Activated naive CD8-positive, alpha-beta T cell (primary cell): ENCODE measurements at regions not wholly inside any gene's neighbourhood (a gene's known extent, or its start where the extent isn't known, plus 50 kb on each side); places are given as distances from the start of the nearest gene placed in this dataset.

ENCODE experiments used
- H3K27ac Mint-ChIP-seq: one replicate; pipeline ENCODE4 v1.8.0; 2021; ENCODE audit warnings: mixed read lengths
- H3K27me3 Mint-ChIP-seq: one replicate; pipeline ENCODE4 v1.8.0; 2021; ENCODE audit warnings: mixed read lengths
- H3K36me3 Mint-ChIP-seq: one replicate; pipeline ENCODE4 v1.8.0; 2021; ENCODE audit warnings: mixed read lengths
- H3K4me1 Mint-ChIP-seq: one replicate; pipeline ENCODE4 v1.8.0; 2021; ENCODE audit warnings: low read depth, mixed read lengths
- H3K4me3 Mint-ChIP-seq: one replicate; pipeline ENCODE4 v1.8.0; 2021; ENCODE audit warnings: mild to moderate bottlenecking, mixed read lengths
- H3K9me3 Mint-ChIP-seq: one replicate; pipeline ENCODE4 v1.8.0; 2021; ENCODE audit warnings: low read depth, mixed read lengths

DNA sequence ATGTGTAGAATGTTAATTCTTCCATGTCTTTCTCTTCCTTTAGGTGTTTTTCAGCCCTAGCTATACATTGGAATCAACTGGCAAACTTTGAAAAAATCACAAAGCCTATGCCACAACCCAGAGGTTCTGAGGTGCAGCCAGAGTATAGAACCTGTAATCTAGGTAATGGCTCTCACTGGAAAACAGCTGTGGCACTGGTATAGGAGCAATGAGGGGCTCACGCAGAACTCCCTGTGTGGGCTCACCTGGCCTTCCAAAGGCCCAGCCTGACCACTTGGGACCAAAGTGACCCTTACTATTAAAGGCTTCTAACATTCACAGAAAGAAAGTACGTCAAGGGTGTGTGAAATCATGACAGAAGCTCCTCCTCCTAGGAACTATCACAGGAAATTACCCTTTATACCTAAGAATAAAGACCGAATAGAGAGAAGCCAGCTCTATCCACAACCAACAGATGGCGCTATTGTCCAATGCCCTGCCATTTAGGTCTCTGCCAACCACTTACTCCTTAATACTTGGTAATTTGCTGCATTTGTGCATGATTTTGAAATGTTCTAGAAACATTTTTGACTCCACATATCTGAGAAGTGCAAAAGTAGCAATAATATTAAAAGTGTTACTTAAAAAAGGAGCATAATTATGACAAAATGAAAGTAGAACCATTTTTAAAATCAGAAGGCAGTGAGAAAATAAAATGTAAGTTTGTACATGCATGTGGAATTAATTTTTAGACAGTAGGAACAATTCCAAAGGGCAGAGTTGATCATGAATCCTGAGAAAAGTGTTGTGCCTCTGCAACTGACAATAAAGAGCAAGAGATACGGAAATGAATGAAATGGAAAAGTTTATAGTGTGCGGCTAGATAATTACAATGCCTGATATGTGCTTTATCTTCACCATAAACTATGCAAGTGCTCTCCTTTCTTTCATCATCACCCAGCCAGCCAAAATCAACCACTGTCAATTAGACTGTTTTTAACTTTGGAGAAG is 93.1 kb upstream of the HAO2 start:
- H3K9me3 Mint-ChIP-seq: no peaks in the 10 kb centered on the region
- H3K4me3 Mint-ChIP-seq: no peak overlapping the region
- no peaks in the 10 kb centered on the region for H3K27me3 Mint-ChIP-seq
- H3K27ac Mint-ChIP-seq: no peak overlapping the region
- no peaks in the 10 kb centered on the region for H3K36me3 Mint-ChIP-seq
- no peaks in the 10 kb centered on the region for H3K4me1 Mint-ChIP-seq

DNA sequence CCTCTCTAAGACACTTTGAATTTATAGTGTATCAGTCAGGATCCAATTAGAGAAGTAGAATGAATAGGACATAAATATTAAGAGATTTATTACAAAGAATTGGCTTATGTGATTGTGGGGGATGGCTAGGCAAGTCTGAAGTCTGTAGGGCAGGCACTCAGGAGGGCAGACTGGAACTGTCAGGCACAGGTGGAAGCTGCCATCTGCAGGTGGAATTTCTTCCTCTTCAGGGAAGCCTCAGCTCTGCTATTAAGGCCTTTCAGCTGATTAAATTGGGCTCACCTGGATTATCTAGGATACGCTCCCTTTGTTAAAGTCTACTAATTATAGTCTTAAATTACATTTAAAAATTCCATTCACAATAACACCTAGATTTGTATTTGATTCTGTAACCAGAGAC is 92.0 kb upstream of the HAO2 start:
- H3K27me3 Mint-ChIP-seq: no peaks in the 10 kb centered on the region
- H3K27ac Mint-ChIP-seq: no peak overlapping the region
- no peak overlapping the region for H3K4me3 Mint-ChIP-seq
- H3K4me1 Mint-ChIP-seq: no peaks in the 10 kb centered on the region
- H3K9me3 Mint-ChIP-seq: no peaks in the 10 kb centered on the region
- H3K36me3 Mint-ChIP-seq: no peaks in the 10 kb centered on the region

DNA sequence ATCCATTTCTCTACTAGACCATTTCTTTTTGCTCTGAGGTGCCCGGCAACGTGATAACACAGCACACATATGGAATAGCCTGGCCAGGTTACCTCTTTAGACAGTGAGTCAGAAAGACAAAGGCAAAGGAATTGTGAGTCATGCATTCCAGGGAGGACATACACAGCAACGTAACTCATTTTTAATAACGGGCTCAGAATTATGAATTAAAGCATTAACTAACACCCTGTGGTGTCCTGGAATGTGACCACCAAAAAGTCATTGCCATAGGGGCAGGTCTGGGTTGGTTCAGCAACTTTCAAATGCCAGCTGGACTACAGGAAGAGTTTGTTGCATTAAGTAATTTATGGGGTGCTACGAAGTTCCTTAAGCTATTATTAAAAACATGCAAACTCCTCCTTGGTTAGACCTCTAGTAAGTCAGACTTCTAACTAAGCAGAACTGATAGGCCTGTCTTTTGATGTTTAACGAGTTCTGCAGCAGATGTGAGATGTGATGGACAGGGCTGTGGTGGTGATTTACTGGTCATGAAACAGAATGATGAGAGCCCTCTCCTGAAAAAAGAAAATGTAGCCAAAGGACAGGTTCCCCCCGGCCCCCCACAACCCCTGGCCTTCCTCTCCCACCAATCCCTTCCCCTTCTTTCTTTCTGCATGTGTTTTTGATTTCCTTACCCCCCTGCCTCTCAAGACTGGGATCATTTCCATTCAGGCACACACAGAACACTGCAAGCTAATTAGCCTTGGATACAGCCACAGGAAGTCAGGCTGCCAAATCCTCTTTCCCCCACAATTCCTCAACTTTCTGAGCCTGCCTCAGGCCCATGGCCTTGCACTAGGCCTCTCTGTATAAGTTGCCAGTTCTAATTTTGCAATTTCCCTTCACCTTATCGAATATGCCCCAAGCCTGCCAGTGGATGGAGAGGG is 88.9 kb upstream of the HAO2 start:
- H3K27ac Mint-ChIP-seq: no peak overlapping the region
- no peaks in the 10 kb centered on the region for H3K4me1 Mint-ChIP-seq
- H3K4me3 Mint-ChIP-seq: no peak overlapping the region
- H3K27me3 Mint-ChIP-seq: no peaks in the 10 kb centered on the region
- no peaks in the 10 kb centered on the region for H3K36me3 Mint-ChIP-seq
- no peaks in the 10 kb centered on the region for H3K9me3 Mint-ChIP-seq

- H3K4me3 Mint-ChIP-seq: no peak overlapping the region
- no peaks in the 10 kb centered on the region for H3K9me3 Mint-ChIP-seq
- no peaks in the 10 kb centered on the region for H3K4me1 Mint-ChIP-seq
- H3K36me3 Mint-ChIP-seq: no peaks in the 10 kb centered on the region
- peaks cover 12% of the 10 kb centered on the region for H3K27me3 Mint-ChIP-seq
- H3K27ac Mint-ChIP-seq: no peak overlapping the region
These were observed 83.1 kb upstream of the HAO2 start for GRCh38 chr1:119285482-119285881.

DNA sequence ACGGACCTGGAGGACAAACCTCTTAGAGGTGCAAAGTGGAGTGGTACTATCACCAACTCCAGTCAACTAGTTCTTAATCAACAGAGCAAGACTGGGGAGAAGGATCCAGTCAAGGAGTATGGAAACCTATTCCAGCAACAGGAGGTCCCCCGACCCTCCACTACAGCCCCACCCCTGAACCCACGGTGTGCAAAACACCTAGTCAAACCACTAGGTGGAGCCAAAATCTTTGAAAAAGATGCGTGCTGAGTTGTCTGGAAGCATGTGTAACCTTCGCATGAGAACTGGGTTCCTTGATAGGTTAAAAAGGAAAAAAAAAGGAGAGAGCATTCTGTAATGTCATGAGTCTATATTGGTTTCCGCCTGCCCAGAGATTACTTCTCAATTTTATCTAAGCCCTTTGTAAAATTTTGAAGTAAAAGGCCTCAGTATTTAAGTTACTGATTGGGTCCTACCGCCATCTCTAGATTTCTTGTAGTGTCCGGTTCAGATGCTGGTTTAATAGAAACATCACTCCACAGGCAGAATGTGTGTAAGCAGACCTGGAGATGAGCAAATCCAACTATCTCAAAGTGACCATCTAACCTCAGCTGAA is 81.9 kb upstream of the HAO2 start:
- Mint-ChIP-seq H3K27me3 (peaks cover 12% of the 10 kb centered on the region), H3K4me1 (no peaks in the 10 kb centered on the region), H3K27ac (no peak overlapping the region), H3K36me3 (no peaks in the 10 kb centered on the region), H3K4me3 (no peak overlapping the region), H3K9me3 (no peaks in the 10 kb centered on the region)

DNA sequence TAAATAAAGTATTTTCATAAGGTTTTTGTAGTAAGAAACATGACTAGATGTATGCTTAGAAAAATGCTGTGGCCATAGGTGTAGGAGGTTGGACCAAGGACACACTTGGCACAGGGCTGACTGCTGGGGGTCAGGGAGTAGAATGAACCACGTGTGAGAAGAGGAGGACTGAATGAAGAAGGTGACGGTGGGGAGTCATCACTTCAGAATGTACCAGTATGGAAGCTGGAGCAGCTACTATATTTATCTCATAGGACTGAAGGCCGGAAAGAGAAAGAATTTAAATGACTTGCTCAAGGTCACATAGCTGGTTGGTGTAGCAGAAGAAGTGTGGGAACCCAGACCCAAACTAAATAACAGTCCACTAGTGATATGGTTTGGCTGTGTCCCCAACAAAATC is 79.8 kb upstream of the HAO2 start:
- Mint-ChIP-seq H3K36me3 (no peaks in the 10 kb centered on the region), H3K4me3 (no peak overlapping the region), H3K27me3 (peaks cover 14% of the 10 kb centered on the region), H3K9me3 (no peaks in the 10 kb centered on the region), H3K4me1 (no peaks in the 10 kb centered on the region), H3K27ac (no peak overlapping the region)

- Mint-ChIP-seq H3K27me3 (peaks cover 14% of the 10 kb centered on the region), H3K27ac (no peak overlapping the region)
These were observed 78.3 kb upstream of the HAO2 start for GRCh38 chr1:119290297-119290696.

DNA sequence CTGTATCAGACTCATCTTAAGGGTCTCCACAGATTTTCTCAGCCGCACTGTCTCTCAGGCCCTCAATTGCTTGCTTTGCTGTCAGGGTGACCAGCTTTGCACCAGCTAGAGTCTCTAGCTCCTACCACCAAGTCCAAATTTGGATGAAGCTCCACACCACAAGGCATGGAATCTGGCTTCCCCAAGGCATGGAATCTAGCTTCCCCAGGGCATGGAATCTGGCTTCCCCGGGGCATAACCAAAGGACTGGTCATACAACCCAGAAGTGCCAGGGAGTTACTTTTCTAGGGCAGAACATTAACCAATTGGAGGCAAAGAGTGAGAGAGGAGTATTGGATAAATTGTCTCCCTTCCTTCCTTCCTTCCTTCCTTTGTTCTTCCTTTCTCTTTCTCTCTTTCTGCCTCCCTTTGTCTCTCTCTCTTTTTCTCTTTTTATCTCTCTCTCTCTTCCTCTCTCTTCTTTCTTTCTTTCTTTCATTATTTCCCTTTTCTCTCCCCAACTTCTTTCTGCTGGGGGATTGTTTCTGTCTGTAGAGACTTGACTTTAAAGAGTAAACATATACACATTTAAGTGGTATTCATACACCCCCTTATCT is 76.9 kb upstream of the HAO2 start:
- H3K36me3 Mint-ChIP-seq: no peaks in the 10 kb centered on the region
- no peak overlapping the region for H3K27ac Mint-ChIP-seq
- H3K4me3 Mint-ChIP-seq: no peak overlapping the region
- H3K9me3 Mint-ChIP-seq: no peaks in the 10 kb centered on the region
- H3K27me3 Mint-ChIP-seq: peaks cover 13% of the 10 kb centered on the region
- H3K4me1 Mint-ChIP-seq: peaks cover 13% of the 10 kb centered on the region

More at GRCh38 chr1:119290297-119290696, 78.3 kb upstream of the HAO2 start:
- Mint-ChIP-seq H3K4me1 (peaks cover 12% of the 10 kb centered on the region), H3K9me3 (no peaks in the 10 kb centered on the region), H3K4me3 (no peak overlapping the region), H3K36me3 (no peaks in the 10 kb centered on the region)

- H3K4me1 Mint-ChIP-seq: peaks cover 26% of the 10 kb centered on the region
- peaks cover 9% of the 10 kb centered on the region for H3K27me3 Mint-ChIP-seq
- no peak overlapping the region for H3K4me3 Mint-ChIP-seq
- H3K27ac Mint-ChIP-seq: no peak overlapping the region
- no peaks in the 10 kb centered on the region for H3K36me3 Mint-ChIP-seq
- no peaks in the 10 kb centered on the region for H3K9me3 Mint-ChIP-seq
These were observed 74.8 kb upstream of the HAO2 start for GRCh38 chr1:119293797-119294196.

GRCh38 chr1:119294199-119294598 is 74.4 kb upstream of the HAO2 start:
- Mint-ChIP-seq H3K27me3 (peaks cover 11% of the 10 kb centered on the region), H3K4me1 (peaks cover 29% of the 10 kb centered on the region), H3K36me3 (no peaks in the 10 kb centered on the region), H3K4me3 (no peak overlapping the region), H3K27ac (no peak overlapping the region), H3K9me3 (no peaks in the 10 kb centered on the region)

- H3K27ac Mint-ChIP-seq: no peak overlapping the region
- no peaks in the 10 kb centered on the region for H3K36me3 Mint-ChIP-seq
- H3K4me1 Mint-ChIP-seq: peaks cover 32% of the 10 kb centered on the region
- H3K9me3 Mint-ChIP-seq: no peaks in the 10 kb centered on the region
- no peak overlapping the region for H3K4me3 Mint-ChIP-seq
- H3K27me3 Mint-ChIP-seq: peaks cover 15% of the 10 kb centered on the region
These were observed 73.9 kb upstream of the HAO2 start for GRCh38 chr1:119294722-119295121.

DNA sequence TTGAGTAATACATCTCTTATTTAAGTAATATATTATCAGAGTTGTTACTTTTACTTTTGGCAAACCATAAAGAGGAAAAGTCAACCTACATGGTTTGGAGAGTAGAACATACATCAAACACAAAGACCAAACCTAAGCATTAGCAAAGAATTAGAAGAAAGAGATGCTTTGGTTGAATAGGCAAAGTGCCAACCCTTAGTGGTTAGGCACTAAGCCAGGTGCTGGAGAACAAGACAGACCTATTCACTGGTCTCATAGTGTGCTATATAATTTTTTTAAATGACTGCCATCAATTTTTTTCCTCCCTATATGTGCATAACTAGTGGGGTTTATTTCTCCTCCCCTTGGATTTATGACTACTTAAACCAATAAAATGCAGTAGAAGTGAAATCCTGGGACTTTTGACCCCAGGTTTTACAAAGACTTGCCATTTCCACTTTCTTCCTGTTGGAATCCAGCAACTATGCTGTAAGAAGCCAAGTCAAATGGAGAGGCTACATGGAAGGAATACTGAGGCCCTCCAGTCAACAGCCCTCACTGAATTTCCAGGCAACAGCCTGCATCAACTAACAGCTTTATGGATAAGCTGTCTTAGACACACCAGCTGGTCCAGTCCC is 69.8 kb upstream of the HAO2 start:
- H3K36me3 Mint-ChIP-seq: no peaks in the 10 kb centered on the region
- peaks cover 32% of the 10 kb centered on the region for H3K4me1 Mint-ChIP-seq
- H3K4me3 Mint-ChIP-seq: no peak overlapping the region
- peaks cover 33% of the 10 kb centered on the region for H3K27me3 Mint-ChIP-seq
- H3K27ac Mint-ChIP-seq: no peak overlapping the region
- no peaks in the 10 kb centered on the region for H3K9me3 Mint-ChIP-seq

DNA sequence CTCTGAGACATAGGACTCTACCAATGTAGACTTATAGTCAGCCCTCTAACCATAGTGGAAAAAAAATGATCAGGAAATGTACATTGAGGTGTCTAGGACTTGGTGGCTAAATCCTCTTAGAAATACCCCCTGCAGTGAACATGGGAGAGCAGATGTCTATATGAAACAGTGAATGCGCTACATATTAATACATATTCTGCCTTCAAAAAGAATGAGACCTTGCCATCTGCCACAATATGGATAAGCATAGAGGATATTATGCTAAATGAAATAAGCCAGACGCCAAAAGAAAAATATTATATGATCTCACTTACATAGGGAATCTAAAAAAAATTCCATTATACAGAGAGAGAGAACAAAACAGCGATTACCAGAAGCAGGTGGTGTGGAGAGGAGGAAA is 66.6 kb upstream of the HAO2 start:
- H3K4me3 Mint-ChIP-seq: no peak overlapping the region
- peaks cover 19% of the 10 kb centered on the region for H3K4me1 Mint-ChIP-seq
- H3K27me3 Mint-ChIP-seq: peaks cover 37% of the 10 kb centered on the region
- H3K27ac Mint-ChIP-seq: no peak overlapping the region
- no peaks in the 10 kb centered on the region for H3K9me3 Mint-ChIP-seq
- H3K36me3 Mint-ChIP-seq: no peaks in the 10 kb centered on the region

GRCh38 chr1:119308130-119308700 is 60.4 kb upstream of the HAO2 start:
- H3K36me3 Mint-ChIP-seq: no peaks in the 10 kb centered on the region
- H3K27me3 Mint-ChIP-seq: peaks cover 36% of the 10 kb centered on the region

More at GRCh38 chr1:119308130-119308700, 60.4 kb upstream of the HAO2 start:
- Mint-ChIP-seq H3K9me3 (no peaks in the 10 kb centered on the region), H3K27ac (no peak overlapping the region), H3K4me1 (no peaks in the 10 kb centered on the region), H3K4me3 (no peak overlapping the region)
